ENCODE measurements at regions not wholly inside any gene's neighbourhood (a gene's known extent, or its start where the extent isn't known, plus 50 kb on each side); places are given as distances from the start of the nearest gene placed in this dataset.
A peak's percentile ranks its signal among the peaks of the same experiment; 100 is the strongest.
"Not testable (repeated sequence)": the region's sequence is repeated elsewhere in the genome, so short reads cannot be mapped to it uniquely, and the experiment has no call there.

GRCh38 chr10:78229950-78230675 is 196.4 kb downstream of the RPS24 start:
- H3K27ac ChIP-seq = no peak overlapping the region
- DNase-seq (ENCODE audit: low read depth, low spot score) = no peak

- no peak for DNase-seq (ENCODE audit: low read depth, low spot score)
- H3K27ac ChIP-seq = no peak overlapping the region
Measured at GRCh38 chr10:78231327-78231726, 197.7 kb downstream of the RPS24 start.

GRCh38 chr10:78231939-78232338 is 198.3 kb downstream of the RPS24 start:
- no peak for DNase-seq (ENCODE audit: low read depth, low spot score)
- H3K27ac ChIP-seq = no peak overlapping the region

- DNase-seq (ENCODE audit: low read depth, low spot score) = no peak
- no peak overlapping the region for H3K27ac ChIP-seq
Measured at GRCh38 chr10:78236416-78237015, 202.9 kb downstream of the RPS24 start.

GRCh38 chr10:78237951-78238350 is 204.3 kb downstream of the RPS24 start:
- H3K27ac ChIP-seq = not testable (repeated sequence)

GRCh38 chr10:78247266-78247665 is 213.6 kb downstream of the RPS24 start:
- no peak for DNase-seq (ENCODE audit: low read depth, low spot score)

More at GRCh38 chr10:78237951-78238350, 204.3 kb downstream of the RPS24 start:
- not testable (repeated sequence) for DNase-seq (ENCODE audit: low read depth, low spot score)

GRCh38 chr10:78247821-78248220 is 214.2 kb downstream of the RPS24 start:
- DNase-seq (ENCODE audit: low read depth, low spot score) = no peak
- H3K27ac ChIP-seq = no peak overlapping the region

More at GRCh38 chr10:78247266-78247665, 213.6 kb downstream of the RPS24 start:
- no peak overlapping the region for H3K27ac ChIP-seq

GRCh38 chr10:78248651-78249464 is 215.2 kb downstream of the RPS24 start:
- no peak overlapping the region for H3K27ac ChIP-seq
- DNase-seq (ENCODE audit: low read depth, low spot score) = no peak

- no peak overlapping the region for H3K27ac ChIP-seq
- no peak for DNase-seq (ENCODE audit: low read depth, low spot score)
Measured at GRCh38 chr10:78249690-78250089, 216.0 kb downstream of the RPS24 start.

- no peak overlapping the region for H3K27ac ChIP-seq
- no peak for DNase-seq (ENCODE audit: low read depth, low spot score)
Measured at GRCh38 chr10:78250313-78251015, 216.8 kb downstream of the RPS24 start.

GRCh38 chr10:78251016-78251385 is 217.3 kb downstream of the RPS24 start:
- H3K27ac ChIP-seq = no peak overlapping the region
- DNase-seq (ENCODE audit: low read depth, low spot score) = no peak

GRCh38 chr10:78252286-78252685 is 218.6 kb downstream of the RPS24 start:
- no peak overlapping the region for H3K27ac ChIP-seq
- DNase-seq (ENCODE audit: low read depth, low spot score) = no peak

GRCh38 chr10:78253063-78253853 is 219.6 kb downstream of the RPS24 start:
- H3K27ac ChIP-seq = no peak overlapping the region
- DNase-seq (ENCODE audit: low read depth, low spot score) = no peak

- H3K27ac ChIP-seq = no peak overlapping the region
- DNase-seq (ENCODE audit: low read depth, low spot score) = no peak
Measured at GRCh38 chr10:78254013-78254412, 220.3 kb downstream of the RPS24 start.

GRCh38 chr10:78255214-78255613 is 221.6 kb downstream of the RPS24 start:
- DNase-seq (ENCODE audit: low read depth, low spot score) = peak; percentile 59
- H3K27ac ChIP-seq = peak overlapping the region; percentile 93

- DNase-seq (ENCODE audit: low read depth, low spot score) = peak; percentile 82
- peak overlapping the region; percentile 93 for H3K27ac ChIP-seq
Measured at GRCh38 chr10:78255796-78256638, 222.4 kb downstream of the RPS24 start.

GRCh38 chr10:78258323-78259030 is 224.8 kb downstream of the RPS24 start:
- DNase-seq (ENCODE audit: low read depth, low spot score) = no peak
- no peak overlapping the region for H3K27ac ChIP-seq

GRCh38 chr10:78259391-78259790 is 225.7 kb downstream of the RPS24 start:
- no peak for DNase-seq (ENCODE audit: low read depth, low spot score)
- no peak overlapping the region for H3K27ac ChIP-seq
